ENCODE measurements at regions not wholly inside any gene's neighbourhood (a gene's known extent, or its start where the extent isn't known, plus 50 kb on each side); places are given as distances from the start of the nearest gene placed in this dataset.

DNA sequence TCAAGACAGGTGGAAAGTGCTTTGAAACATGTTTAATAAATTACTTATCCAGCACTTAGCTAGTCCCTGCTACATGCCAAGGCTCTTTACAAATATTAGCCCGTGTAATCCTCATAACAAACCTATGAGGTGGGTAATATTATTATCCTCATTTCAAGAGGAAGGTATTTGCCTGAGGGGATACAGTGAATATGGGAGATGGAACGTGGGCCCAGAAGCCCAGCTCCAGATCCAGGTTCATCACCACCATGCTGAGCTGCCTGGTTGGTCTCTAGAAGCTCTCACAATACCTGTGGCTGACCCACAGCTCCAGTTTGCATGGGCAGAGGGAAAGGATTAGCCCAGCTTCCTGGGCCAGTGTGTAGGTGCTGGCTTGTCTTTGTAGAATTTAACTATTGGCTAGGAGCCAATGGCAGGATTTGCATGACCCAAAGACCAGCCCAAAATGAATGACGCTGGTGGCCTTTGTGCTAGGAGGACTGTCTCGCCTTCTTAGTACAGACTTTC lies 61.6 kb upstream of the ATP8B1 start:
- TF ChIP-seq, protein P1, sequence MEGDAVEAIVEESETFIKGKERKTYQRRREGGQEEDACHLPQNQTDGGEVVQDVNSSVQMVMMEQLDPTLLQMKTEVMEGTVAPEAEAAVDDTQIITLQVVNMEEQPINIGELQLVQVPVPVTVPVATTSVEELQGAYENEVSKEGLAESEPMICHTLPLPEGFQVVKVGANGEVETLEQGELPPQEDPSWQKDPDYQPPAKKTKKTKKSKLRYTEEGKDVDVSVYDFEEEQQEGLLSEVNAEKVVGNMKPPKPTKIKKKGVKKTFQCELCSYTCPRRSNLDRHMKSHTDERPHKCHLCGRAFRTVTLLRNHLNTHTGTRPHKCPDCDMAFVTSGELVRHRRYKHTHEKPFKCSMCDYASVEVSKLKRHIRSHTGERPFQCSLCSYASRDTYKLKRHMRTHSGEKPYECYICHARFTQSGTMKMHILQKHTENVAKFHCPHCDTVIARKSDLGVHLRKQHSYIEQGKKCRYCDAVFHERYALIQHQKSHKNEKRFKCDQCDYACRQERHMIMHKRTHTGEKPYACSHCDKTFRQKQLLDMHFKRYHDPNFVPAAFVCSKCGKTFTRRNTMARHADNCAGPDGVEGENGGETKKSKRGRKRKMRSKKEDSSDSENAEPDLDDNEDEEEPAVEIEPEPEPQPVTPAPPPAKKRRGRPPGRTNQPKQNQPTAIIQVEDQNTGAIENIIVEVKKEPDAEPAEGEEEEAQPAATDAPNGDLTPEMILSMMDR (IDR thresholded peaks at IDR 0.05; ENCODE audit: partially characterized antibody, unreplicated experiment), result no peak
- no peak overlapping the region for H3K27ac Mint-ChIP-seq (ENCODE audit: unreplicated experiment)

DNA sequence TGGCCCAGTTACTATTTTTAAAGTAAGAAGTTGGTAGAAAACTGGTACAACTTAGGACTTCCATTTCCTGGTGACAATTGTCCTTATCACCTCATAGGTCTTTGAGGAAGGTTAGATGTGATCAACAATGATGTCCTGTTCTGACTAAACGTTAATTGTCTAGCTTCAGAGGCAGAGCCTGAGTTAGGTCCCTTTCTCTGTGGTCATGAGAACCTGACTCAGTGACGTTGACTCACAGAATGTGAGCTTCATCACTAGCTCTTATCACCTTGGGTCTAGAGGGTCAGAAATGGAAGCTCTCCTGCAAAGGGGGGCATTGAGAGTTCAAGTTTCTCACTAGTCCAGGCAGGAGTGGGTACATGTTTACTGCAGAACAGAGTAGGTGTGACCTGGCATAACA lies 60.6 kb upstream of the ATP8B1 start:
- Mint-ChIP-seq H3K27ac (ENCODE audit: unreplicated experiment) (no peak overlapping the region), H3K36me3 (ENCODE audit: unreplicated experiment) (no peaks in the 10 kb centered on the region), H3K9me3 (ENCODE audit: unreplicated experiment) (no peaks in the 10 kb centered on the region), H3K4me1 (ENCODE audit: low read depth, unreplicated experiment) (no peaks in the 10 kb centered on the region), H3K4me3 (ENCODE audit: unreplicated experiment) (peak overlapping the region; percentile 40), H3K27me3 (ENCODE audit: unreplicated experiment) (no peaks in the 10 kb centered on the region)
- TF ChIP-seq, protein P1 (IDR thresholded peaks at IDR 0.05; ENCODE audit: partially characterized antibody, unreplicated experiment), result no peak
- no peak for DNase-seq

More for the DNA sequence above, 61.6 kb upstream of the ATP8B1 start:
- Mint-ChIP-seq H3K4me3 (ENCODE audit: unreplicated experiment) (no peak overlapping the region), H3K36me3 (ENCODE audit: unreplicated experiment) (no peaks in the 10 kb centered on the region), H3K27me3 (ENCODE audit: unreplicated experiment) (no peaks in the 10 kb centered on the region), H3K9me3 (ENCODE audit: unreplicated experiment) (no peaks in the 10 kb centered on the region), H3K4me1 (ENCODE audit: low read depth, unreplicated experiment) (no peaks in the 10 kb centered on the region)
- DNase-seq, result no peak

DNA sequence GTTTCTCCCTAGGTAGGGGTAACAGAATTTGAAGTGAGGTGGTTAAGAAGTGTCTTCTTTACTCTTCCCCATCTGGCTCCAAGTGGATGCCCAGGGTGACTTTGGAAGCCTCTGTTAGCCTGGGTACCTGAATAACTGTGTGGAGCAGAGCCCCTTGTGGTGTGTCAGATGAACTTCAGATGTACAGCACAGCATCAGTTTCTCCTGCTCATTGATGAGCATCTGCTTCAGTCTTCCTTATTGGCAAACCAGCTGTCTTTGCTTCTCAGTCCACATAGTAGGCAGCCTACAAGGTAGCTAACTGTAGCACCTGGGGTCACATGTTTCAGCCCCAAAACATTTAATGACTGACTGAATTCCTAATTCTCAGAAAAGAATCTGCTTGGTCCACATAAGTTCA lies 56.2 kb upstream of the ATP8B1 start:
- TF ChIP-seq, protein P1 (IDR thresholded peaks at IDR 0.05; ENCODE audit: partially characterized antibody, unreplicated experiment), result peak; percentile 61
- Mint-ChIP-seq H3K4me3 (ENCODE audit: unreplicated experiment) (no peak overlapping the region), H3K9me3 (ENCODE audit: unreplicated experiment) (peaks cover 2% of the 10 kb centered on the region), H3K27me3 (ENCODE audit: unreplicated experiment) (no peaks in the 10 kb centered on the region), H3K4me1 (ENCODE audit: low read depth, unreplicated experiment) (peaks cover 13% of the 10 kb centered on the region), H3K36me3 (ENCODE audit: unreplicated experiment) (no peaks in the 10 kb centered on the region), H3K27ac (ENCODE audit: unreplicated experiment) (no peak overlapping the region)
- DNase-seq, result no peak

DNA sequence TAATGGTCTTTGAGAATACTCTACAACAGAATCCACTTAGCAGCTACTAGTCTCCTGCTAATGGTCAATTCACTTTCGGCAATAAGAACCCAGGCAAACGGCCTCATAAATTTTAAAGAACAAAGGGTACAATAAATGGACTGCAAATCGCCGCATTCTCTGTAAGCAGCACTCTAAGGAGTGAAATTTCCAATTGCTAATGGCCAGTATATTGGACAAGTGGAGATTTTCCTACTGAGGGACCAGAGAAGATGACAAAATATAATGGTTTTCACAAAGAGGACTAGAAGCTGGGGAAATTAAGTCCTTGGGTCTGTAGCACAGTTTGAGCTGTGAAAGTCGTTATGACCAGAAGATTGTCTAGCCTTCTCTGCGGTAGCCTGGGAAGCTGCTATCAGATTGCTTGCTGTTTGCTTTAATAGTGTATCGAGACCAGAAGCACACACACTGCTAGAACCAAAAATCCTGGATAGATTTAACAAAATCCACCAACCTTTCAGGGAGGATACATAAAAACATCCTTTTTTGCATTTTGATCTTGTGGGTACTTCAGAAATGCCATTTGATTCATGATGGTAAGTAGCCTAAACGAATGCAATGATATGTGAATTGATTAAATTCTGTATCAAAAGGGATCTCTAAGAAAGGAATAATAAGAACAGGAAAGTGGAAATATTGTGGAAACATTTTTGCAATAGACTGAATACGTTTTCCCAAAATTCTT lies 53.6 kb upstream of the ATP8B1 start:
- no peaks in the 10 kb centered on the region for H3K27me3 Mint-ChIP-seq (ENCODE audit: unreplicated experiment)
- no peak for DNase-seq
- H3K4me3 Mint-ChIP-seq (ENCODE audit: unreplicated experiment), result no peak overlapping the region
- peaks cover 2% of the 10 kb centered on the region for H3K9me3 Mint-ChIP-seq (ENCODE audit: unreplicated experiment)
- TF ChIP-seq, protein P1 (IDR thresholded peaks at IDR 0.05; ENCODE audit: partially characterized antibody, unreplicated experiment), result no peak
- H3K4me1 Mint-ChIP-seq (ENCODE audit: low read depth, unreplicated experiment), result peaks cover 13% of the 10 kb centered on the region
- no peaks in the 10 kb centered on the region for H3K36me3 Mint-ChIP-seq (ENCODE audit: unreplicated experiment)
- peak overlapping the region; percentile 84 for H3K27ac Mint-ChIP-seq (ENCODE audit: unreplicated experiment)

DNA sequence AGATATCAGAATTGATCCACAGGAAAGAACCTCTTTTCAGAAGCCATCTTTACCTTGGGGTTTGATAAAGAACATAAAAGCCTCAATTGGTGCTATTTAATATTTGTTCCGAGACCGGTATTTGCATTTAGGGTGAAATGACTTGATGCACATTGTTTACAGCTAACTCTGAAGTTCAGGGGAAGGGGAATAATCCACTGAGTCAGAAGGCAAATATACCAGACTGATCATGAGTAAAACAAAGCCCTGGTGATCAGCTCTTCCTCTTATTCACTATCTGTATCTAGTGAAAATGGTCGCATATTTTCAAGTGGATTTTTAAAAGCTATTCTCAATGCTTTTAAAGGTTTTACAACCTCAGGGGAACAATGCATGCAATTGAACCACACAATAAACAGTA lies 53.0 kb upstream of the ATP8B1 start:
- Mint-ChIP-seq H3K27me3 (ENCODE audit: unreplicated experiment) (no peaks in the 10 kb centered on the region), H3K36me3 (ENCODE audit: unreplicated experiment) (no peaks in the 10 kb centered on the region), H3K4me1 (ENCODE audit: low read depth, unreplicated experiment) (peaks cover 13% of the 10 kb centered on the region), H3K27ac (ENCODE audit: unreplicated experiment) (peak overlapping the region; percentile 84), H3K4me3 (ENCODE audit: unreplicated experiment) (no peak overlapping the region), H3K9me3 (ENCODE audit: unreplicated experiment) (peaks cover 2% of the 10 kb centered on the region)
- no peak for DNase-seq
- TF ChIP-seq, protein P1 (IDR thresholded peaks at IDR 0.05; ENCODE audit: partially characterized antibody, unreplicated experiment), result no peak

All from glutamatergic neuron (in vitro differentiated cells).